PC-3 (cell line): ENCODE measurements at regions not wholly inside any gene's neighbourhood (a gene's known extent, or its start where the extent isn't known, plus 50 kb on each side); places are given as distances from the start of the nearest gene placed in this dataset.

Experiments used
- CTCF ChIP-seq: fragments of 300-600 bp; sonication (generic); conservative IDR thresholded peaks from 2 replicates; pipeline ENCODE4 v1.5.1; 2017; ENCODE audit warnings: antibody characterized with exemption, low read depth, mild to moderate bottlenecking, low read length
- EZH2 ChIP-seq: fragments of 300-600 bp; sonication (generic); IDR thresholded peaks from one replicate; pipeline ENCODE4 v1.6.1; 2017; ENCODE audit warnings: antibody characterized with exemption, mild to moderate bottlenecking, low read length; ENCODE audit not compliant: unreplicated experiment

GRCh38 chr19:20333508-20333907 lies 166.5 kb downstream of the ZNF486 start:
- no peak for TF ChIP-seq CTCF
- no peak for TF ChIP-seq EZH2
